LoVo (cell line): ENCODE measurements at regions not wholly inside any gene's neighbourhood (a gene's known extent, or its start where the extent isn't known, plus 50 kb on each side); places are given as distances from the start of the nearest gene placed in this dataset.

Source experiments
- DNase-seq: peaks from one replicate; pipeline ENCODE4 v3.0.0-alpha.2; 2016; ENCODE audit warnings: low spot score

DNA sequence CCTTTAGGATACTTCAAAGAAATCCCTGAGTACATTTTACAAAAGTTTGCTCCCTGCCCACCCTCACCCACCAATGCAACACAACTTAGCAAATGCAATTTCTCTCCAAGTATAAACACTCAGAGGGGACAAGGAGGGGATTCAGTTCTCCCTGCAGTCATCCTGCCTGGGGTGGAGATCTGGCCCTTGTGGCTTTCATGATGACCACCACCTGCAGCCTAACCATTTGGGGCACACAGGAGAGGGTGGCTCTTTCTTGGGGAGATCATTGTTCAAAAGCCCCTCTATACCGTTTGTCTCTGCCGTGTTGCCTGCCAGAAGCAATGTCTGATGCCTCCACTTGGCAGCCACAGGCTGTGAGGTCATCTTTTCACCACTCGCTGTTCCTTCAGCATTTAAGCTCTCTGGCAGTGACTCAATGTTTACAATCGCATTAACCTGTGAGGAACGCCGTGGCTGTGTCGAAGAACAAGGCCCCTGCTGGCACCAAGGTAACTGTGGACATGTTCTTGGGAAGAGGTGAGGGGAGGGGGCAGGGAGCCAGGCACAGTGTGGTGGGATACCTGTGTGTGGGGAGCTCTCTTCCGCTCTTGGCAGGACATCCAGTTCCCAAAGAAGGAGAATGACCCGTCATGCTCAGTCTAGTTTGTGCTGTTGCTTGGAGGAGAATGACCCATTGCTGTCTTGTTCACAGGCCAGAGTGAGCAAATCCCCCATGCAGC is 103.9 kb upstream of the DUSP10 start:
- peak; percentile 61 for DNase-seq

DNA sequence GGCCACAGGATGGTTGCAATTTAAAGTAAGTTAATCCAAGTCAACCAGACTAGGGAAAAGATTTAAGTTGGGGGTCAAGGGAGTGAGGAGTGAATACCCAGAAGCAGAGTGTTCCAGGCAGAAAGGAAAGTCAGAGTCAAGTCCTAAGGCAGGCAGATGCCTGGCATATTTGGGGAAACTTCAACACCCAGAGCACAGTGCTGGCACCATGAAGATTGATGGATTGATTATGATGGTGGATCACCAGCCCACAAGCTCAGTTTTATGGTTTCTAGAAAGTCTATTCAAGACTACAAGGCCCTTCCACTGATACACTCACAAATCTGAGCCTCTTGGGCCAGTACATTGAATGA is 100.1 kb upstream of the DUSP10 start:
- DNase-seq = no peak

DNA sequence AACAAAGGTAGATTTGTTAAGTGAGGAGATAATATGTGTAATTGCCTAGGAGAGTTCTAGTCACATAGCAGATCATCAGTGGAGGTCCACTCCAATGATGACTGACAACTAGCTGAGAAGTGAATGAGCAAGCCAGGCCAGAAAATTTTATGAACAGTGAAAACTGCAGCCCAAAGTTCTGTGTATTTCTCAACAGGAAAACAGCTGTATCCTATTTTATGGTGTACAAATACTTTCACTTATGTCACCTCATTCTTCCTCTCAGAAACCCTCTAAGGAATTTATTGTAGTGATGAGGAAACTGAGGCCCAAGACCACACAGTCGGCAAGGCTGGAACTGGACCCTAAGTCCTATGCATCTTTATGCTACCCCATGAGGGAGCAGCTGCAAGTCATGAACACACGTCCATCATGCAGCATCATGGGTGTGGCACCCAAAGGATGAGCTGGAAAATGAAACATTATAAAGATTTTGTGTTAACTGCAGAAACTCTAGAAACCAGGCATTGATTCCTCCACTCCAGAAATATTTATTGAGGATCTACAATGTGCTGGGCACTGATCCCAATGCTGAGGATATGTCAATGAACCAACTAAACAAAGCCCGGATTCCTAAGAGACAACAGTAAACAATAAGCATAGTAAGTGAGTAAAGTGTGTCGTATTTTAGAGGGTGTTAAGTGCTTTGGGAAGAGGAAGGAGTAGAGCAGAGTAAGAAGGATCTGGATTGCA is 99.5 kb upstream of the DUSP10 start:
- DNase-seq = no peak

DNA sequence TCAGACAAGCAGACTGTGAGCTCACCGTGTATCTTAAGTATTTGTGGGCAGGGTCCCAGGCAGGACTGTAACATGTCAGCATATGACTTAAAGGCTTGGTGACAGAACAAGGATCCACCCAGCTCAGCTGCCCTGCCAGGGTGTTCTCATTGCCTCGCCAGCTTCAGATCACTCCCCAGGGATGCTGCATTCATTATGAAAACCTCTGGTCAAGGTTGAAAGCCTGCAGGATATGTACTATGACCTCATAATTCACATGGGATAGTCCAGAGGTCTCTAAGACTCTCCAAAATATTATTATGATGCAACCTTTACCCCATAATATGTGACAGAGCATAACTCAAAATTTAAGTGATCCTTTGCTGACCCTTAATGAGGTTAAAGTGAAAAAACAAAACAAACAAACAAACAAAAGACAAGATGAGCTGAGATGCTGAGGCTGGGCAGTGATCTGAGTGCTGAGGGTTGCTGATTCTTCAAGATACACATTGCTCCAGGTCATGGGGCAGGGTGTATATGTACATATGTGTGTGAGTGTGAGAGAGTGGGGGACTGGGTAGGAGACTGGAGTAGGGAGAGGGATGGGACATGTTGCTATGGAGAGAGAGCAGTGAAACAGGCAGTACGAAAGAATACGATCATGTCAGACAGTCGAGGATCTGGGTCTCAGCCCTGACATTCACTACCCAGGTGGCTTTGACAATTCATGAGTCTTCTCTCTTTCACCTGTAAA is 98.8 kb upstream of the DUSP10 start:
- DNase-seq = no peak

DNA sequence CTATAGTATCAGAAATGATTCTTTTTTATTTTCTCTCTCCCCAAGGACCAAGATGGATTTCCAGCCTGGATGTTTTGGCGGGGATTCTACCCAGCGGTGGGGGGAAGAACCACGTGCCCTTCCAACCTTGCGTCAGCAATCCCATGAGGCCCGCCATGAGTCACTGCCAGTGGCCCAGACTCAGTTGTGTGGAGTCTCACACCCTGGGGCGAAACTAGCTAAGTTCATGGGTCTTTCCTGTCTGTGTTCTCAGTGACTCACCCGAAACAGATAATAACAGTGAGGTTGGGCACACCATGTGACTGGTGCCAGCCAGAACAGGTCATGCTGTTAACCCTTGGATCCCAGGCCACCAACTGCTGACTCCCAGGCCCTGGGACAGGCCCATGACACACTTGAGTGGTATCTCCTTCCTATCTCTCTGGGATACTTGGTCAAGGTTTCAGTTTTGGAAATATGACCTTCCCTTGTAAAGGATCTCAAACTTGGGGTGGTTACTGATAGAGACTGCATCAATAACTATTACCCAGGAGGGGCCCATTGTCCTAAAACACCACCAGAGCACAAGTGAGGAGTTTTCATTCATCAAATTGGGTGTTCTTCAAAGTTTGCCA is 98.0 kb upstream of the DUSP10 start:
- peak; percentile 82 for DNase-seq

DNA sequence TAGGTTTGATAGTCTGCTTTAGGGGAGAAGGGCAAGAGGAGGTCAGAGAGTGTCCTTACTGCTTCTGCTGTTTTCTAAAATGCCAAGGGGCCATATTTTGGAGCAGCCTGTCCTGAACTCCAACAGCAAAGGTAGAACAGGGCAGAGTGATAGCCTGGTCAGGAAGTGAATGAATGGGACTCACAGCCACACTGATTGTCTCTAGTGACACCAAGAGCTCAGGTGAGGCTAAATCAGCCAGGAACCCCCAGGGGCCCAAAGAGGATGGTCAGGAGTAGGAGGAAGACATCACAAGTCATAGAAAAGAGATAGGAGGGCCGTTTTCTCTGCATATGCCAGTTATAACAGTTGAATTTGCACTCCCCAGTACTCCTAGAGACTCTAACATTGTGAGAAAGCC is 97.4 kb upstream of the DUSP10 start:
- no peak for DNase-seq

DNA sequence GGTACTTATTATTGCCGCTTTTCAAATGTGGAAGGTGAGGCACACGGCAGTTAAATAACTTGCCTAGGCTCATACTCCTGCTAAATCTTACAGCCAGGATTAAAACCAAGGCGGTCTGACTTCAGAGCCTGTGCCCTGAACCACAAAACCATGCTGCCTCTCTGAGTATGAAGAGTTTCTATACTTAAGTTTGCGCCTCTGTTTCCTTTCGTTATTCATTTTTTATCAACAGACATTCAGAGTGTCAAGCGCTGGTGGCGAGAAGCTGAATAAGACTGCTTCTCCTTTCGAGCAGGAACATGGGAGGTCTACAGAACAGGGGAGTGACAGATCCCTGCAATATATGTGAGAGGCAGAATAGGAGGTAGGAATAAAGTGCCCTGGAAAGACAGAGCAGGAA is 96.0 kb upstream of the DUSP10 start:
- DNase-seq = no peak

DNA sequence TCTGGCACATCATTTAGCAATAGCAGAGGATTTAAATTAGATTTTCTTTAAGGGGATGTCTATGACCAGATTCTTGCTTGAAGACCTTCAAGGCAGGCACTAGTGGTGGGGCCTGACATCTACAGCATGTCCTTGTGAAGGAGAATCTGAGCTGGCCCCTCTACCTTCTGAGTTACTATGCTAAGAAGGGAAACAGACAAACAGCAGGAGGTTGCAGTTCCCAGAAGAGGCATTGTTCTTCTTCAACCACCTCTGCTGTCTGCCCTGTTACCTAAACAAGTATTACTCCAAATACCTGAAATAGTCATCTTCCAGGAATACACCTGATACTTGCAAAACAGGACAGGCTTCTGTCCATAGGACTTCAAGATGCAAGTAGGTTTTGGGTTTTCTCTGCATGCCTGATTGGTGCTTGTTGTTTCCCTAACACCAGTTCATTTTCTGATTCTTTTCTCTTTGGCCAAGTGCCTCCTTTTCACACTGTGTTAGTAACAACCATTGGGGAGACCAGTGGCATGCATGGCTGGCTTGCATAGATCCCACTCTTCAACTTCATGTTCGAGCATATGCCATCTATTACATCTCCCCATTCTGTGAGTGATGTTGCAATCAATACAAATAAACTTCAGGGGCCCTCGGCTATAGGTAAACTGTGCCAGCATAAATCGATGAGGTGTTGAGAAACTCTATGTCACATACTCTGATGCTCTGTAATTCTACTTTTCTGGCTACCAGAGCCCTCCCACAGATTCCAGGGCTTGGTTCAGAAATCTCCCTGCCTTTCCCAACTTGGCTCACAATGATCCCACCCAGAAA is 93.0 kb upstream of the DUSP10 start:
- no peak for DNase-seq

DNA sequence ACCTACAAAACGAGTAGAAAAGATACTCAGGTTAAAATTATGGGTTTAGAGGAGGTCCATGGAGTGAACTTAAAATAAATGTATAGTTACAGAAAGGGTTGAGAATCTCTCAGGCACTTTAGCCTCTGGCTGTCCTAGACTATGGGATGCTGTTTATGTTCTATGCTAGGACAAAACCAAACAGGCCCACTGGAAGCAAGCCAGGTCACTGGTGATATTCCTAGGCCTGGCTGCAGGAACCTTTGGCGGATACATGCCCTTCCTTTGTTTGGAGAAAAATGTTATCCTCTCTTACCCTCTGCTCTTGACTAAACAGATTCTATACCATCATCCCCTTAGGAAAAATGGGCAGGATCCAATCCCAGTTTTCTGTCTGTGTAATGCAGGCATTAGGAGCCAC is 90.7 kb upstream of the DUSP10 start:
- no peak for DNase-seq

DNA sequence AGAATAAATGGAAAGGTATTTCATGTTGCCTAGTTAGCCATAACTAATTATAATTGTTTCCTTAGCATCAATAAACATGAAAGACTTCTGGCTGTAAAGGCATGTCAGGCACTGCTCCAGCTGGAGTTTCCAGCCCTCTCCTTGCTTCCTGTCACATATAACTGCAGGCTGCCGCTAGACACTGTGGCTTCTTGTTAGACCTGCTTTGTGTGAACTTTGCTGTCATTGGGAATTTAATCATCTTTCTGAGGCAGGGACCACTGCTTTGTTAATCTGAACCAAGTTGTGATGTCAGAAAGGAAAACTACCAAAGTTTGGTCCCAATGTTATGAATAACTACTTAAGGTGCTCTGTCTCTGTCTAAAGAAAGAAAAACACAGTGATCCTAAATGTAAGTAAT is 90.3 kb upstream of the DUSP10 start:
- no peak for DNase-seq

DNA sequence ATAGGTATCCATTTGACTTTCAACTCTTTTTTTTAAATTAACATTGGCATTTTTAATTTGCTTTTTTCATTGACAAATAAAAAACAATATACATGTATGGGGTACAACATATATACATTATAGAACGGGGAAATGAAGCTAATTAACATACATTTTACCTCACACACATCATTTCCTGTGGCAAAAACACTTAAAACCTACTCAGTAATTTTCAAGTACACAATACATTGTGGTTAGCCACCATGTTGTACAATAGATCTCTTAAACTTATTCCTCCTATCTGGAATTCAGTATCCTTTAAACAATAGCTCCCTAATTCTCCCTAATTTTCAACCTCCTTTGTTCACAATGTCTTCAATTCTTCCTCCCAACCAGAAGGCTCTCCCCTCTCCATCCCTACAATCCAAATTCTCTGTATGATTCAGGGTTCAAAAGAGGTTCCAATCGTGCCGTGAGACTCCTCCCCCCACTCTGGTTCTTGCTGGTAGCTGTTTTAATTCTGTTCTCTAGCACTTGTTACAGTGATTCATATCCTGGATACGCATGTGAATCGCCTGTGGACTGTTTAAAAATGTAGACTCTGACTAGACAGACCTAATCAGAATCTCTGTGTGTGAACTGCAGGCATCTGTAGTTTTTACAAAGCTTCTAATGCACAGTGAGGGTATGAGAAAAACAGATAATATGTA is 87.6 kb upstream of the DUSP10 start:
- no peak for DNase-seq

DNA sequence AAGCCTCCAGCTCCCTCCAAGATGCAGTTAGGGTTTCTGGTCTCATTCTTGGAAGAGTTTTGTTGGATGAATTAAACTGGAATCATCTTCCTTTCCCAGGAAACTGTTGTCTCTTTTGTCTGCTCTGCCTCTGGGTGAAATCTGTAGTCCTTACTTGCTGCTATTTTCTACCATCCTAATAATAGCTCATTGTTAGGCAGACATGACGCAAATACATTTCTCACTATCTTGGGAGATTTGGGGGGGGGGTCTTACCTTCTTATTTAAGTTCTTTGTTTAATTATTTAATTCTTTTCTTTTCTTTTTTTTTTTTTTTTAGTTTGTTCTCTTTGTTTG is 85.4 kb upstream of the DUSP10 start:
- no peak for DNase-seq

DNA sequence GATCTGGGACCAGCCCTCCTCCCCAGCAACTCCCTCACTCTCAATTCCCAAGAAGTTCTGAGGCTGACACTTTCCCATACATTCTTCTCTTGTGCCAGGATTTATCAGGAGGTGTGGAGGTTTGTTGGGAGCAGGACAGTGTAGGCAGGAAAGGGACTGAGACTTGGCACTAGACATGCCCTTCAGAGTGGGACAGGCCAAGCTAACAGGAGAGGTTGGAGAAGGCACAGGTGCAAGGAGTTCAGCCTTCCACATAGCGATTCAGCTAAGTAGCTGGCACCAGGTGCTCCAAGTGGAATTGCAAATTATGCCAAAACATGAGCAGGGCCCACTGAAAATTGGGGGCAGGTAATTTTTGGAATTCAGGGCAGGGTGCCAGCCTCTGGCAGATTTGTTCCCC is 83.0 kb upstream of the DUSP10 start:
- no peak for DNase-seq

DNA sequence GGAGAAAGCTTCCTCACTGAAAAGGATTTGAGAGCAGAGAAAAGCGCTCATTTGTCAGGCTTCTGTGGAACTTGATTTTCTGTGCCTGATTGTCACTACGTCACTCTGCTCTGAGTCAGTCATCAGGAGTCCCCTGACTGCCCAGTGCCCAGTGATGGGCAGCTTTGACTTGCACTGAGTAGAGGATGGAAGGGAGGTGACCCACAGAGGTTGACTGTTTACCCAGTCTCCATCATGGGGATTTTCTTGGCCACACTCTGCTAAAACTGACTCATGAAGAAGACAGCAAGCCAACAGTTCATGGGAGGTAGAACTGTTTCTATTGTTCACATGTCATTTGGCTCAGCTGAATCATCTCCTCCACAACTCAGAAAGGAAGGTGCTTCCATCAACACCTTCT is 82.1 kb upstream of the DUSP10 start:
- no peak for DNase-seq

DNA sequence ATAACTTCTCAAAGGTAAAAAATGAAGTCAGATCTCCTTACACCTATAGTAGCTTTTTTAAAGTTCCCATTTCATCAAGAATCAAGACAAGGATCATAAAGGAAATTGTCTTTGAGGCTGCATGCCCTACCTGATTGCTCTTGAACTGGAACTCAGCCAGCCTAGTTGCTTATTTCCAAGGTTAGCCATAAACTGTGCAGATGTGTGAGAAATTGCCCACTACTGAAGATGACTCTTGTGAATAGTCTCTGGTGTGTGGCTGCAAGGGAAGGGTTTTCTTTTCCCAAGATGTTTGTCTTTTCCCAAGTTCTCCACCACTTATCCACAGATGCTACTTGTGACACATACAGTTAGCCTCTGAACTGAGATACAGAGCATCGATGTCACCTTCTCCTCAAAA is 81.7 kb upstream of the DUSP10 start:
- no peak for DNase-seq

DNA sequence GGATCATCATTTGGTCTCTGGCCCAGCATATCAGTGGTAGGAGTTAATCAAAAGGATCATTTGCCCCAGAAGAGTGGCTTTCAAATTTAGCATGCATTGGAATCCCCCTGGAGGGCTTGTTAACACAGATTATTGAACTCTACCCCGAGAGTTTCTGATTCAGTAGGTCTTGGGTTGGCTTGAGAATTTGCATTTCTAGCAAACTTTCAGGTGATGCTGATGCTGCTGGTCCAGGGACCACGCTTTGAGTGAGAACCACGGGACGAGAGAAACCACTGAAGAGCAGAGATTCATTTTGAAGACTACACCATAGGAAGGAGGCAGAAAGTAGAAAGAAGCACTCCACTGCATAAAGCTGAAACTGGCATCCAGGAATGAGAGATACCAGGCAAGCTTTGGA is 81.3 kb upstream of the DUSP10 start:
- DNase-seq = no peak

DNA sequence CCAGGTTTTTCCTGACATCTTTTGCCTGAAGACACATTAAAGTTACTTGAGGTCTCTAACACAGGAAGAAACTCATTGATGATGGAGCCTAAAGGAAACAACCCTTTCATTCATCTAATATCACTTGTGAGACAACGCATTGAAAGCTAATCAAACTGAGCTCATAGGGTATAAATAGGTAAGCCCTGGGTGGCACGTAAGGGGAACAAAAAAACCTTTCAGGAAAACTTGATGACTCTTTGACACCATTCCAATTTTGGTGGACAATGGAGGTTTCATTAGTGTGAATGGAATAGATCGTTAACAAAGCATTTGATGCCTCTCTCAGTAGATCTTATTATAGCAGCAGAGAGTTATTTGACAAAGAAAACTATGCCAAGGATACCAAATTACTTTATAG is 80.7 kb upstream of the DUSP10 start:
- no peak for DNase-seq

DNA sequence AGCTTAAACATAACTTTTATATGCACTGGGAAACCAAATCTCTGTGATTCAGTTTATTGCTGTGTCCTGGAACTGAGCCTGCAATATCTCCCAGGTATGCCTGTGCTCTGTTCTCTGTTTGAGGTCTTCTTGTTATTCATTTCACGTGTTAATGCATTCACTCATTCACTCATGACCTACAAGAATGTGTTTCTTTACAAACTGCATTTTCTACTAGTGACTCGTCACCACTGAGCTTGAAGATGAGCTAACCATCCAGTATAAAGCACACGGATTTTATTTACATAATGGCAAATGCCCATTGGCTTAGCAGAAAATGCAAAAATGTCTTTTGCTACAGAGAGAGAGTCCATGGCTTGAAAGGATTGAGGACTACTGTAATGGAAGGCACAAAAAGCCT is 75.0 kb upstream of the DUSP10 start:
- no peak for DNase-seq

DNA sequence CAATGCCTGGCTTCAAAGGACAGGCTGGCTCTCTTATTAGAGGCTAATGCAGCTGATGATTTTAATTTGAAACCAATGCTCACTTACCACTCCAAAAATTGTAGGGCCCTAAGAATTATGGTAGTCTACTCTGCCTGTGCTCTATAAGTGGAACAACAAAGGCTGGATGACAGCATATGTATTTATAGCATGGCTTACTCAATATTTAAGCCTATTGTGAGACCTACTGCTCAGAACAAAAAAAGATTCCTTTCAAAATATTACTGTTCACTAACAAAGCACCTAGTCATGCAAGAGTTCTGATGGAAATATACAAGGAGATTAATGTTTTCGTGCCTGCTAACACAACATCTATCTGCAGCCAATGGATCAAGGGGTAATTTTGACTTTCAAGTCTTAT is 73.8 kb upstream of the DUSP10 start:
- no peak for DNase-seq

DNA sequence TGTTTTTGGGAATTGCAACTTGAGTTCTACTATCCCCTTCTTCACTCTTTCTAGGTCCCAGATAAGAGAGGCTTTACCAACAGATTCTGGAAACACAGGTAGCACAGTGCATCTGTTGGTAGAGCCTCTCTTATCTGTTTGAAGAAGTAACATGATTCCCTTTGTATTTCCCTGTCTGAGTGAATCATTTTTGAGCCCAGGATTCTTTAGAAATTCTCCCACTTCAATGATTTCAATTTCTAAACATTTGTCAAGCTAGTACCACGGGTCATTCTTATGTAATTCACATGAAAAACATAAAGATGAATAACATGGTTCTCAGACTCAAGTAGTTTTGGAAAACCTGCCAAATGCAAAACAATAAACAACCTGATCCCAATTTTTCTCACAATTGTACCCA is 72.0 kb upstream of the DUSP10 start:
- no peak for DNase-seq

DNA sequence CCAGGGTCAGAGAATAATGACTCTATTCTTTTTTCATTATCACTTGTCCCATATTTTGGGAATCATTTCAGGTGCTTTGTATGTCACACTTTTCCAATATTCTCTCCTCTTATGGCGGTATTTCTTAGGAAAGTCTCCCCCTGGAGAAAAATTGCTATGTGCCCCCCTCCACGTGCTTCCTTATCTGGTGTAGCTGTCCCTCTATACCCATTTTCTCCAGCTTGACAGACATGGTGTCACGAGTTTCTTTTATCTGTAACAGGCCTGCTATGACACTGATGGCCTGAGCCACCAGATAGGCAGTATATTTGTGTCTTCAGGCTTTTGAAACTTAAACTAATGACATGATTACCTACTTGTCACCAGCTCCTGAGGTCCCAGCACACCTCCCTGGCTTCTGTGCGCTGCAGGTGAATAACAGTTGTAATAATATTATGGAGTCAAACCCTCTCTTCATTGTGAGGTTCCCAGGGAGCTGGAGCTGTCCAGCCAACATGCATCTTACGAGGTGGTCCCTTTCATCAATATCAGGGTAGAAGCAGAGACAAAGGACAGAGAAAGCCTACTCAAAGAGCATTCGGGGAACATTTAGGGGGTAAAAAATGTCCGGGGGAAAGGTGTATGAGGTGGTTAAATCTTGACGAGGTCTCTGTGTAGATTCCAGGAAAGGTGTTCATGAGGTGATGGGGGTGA is 71.2 kb upstream of the DUSP10 start:
- DNase-seq = no peak
